ENCODE measurements at regions not wholly inside any gene's neighbourhood (a gene's known extent, or its start where the extent isn't known, plus 50 kb on each side); places are given as distances from the start of the nearest gene placed in this dataset.

- Histone ChIP-seq H3K36me3 (no peaks in the 10 kb centered on the region), H3K4me3 (no peak overlapping the region), H3K4me1 (no peaks in the 10 kb centered on the region), H3K27me3 (no peaks in the 10 kb centered on the region), H3K9me3 (peaks cover 8% of the 10 kb centered on the region), H3K27ac (no peak overlapping the region)
- TF ChIP-seq, protein P1, sequence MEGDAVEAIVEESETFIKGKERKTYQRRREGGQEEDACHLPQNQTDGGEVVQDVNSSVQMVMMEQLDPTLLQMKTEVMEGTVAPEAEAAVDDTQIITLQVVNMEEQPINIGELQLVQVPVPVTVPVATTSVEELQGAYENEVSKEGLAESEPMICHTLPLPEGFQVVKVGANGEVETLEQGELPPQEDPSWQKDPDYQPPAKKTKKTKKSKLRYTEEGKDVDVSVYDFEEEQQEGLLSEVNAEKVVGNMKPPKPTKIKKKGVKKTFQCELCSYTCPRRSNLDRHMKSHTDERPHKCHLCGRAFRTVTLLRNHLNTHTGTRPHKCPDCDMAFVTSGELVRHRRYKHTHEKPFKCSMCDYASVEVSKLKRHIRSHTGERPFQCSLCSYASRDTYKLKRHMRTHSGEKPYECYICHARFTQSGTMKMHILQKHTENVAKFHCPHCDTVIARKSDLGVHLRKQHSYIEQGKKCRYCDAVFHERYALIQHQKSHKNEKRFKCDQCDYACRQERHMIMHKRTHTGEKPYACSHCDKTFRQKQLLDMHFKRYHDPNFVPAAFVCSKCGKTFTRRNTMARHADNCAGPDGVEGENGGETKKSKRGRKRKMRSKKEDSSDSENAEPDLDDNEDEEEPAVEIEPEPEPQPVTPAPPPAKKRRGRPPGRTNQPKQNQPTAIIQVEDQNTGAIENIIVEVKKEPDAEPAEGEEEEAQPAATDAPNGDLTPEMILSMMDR (IDR thresholded peaks at IDR 0.05), result no peak
- TF ChIP-seq POLR2AphosphoS5 (IDR thresholded peaks at IDR 0.05), result no peak
- no peak for TF ChIP-seq POLR2A (IDR thresholded peaks at IDR 0.05)
- TF ChIP-seq EP300 (IDR thresholded peaks at IDR 0.05), result no peak
- no peak for DNase-seq (ENCODE audit: low spot score in 2 of 2)
- WGBS, result 74% methylated on average over 3 of the region's 3 CpGs
Observed at GRCh38 chr2:153360239-153360638, 118.3 kb downstream of the RPRM start.

GRCh38 chr2:153354377-153354776 is 124.2 kb downstream of the RPRM start:
- 17% methylated on average over 1 of the region's 1 CpG for WGBS
- TF ChIP-seq, protein P1 (IDR thresholded peaks at IDR 0.05), result no peak
- TF ChIP-seq POLR2AphosphoS5 (IDR thresholded peaks at IDR 0.05), result no peak
- TF ChIP-seq EP300 (IDR thresholded peaks at IDR 0.05), result no peak
- no peak for TF ChIP-seq POLR2A (IDR thresholded peaks at IDR 0.05)
- H3K27me3 ChIP-seq, result no peaks in the 10 kb centered on the region
- H3K4me3 ChIP-seq, result no peak overlapping the region
- no peaks in the 10 kb centered on the region for H3K9me3 ChIP-seq
- H3K4me1 ChIP-seq, result no peaks in the 10 kb centered on the region
- H3K27ac ChIP-seq, result no peak overlapping the region
- H3K36me3 ChIP-seq, result no peaks in the 10 kb centered on the region
- no peak for DNase-seq (ENCODE audit: low spot score in 2 of 2)

DNA sequence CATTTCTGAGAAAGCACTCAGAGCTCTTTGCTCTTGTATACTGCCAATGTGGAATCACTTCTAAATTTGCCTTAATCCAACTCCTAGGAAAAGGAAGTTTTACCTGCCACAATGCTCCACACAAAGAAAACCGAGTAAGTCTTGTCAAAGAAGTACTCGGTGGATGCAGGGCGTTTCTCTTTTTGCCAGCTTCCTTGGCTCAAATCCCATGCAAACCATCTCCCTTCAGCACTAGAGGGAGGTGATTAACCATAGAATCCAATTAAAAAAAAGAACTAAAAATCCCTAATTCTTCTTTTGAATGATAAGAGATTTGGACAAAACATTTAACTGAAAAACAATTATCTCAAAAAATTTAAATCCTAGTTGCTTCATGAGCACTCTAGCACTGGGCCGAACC is 129.0 kb downstream of the RPRM start:
- Histone ChIP-seq H3K9me3 (no peaks in the 10 kb centered on the region), H3K4me3 (no peak overlapping the region), H3K27me3 (no peaks in the 10 kb centered on the region), H3K4me1 (no peaks in the 10 kb centered on the region), H3K36me3 (no peaks in the 10 kb centered on the region), H3K27ac (no peak overlapping the region)
- no peak for TF ChIP-seq EP300 (IDR thresholded peaks at IDR 0.05)
- TF ChIP-seq POLR2A (IDR thresholded peaks at IDR 0.05), result no peak
- no peak for TF ChIP-seq POLR2AphosphoS5 (IDR thresholded peaks at IDR 0.05)
- TF ChIP-seq, protein P1 (IDR thresholded peaks at IDR 0.05), result no peak
- DNase-seq (ENCODE audit: low spot score in 2 of 2), result no peak
- 55% methylated on average over 4 of the region's 4 CpGs for WGBS

DNA sequence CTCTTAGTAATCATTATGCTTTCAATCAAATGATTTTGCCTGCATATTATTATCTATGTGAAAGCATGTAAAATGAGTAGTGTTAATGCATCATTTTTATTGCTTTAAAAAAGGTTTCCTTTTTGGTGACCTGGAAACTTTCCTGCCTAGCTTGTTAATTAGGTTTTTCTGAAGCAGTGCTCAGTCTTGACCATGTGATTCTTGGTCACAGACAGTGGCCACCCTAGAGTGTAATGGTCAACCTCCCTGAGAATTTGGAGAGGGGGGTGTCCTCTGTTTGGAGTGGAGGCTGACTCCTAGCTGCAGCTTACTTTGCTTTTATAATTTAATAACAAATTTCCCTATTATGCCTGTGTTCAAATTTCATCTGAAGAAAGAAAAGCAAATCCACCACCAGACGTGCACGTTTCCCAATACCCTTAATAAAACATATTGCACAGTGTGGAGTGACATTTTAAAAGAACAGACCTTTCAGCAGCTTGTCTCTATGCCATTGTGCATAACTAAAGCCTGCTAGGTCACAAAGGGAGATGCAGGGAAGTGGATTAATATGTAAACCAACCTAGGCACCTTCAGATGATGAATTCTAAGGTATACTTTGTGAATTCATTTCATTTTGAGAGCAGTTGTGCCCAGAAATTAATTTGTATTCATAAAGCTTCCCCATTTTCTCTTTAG is 130.6 kb downstream of the RPRM start:
- no peak overlapping the region for H3K4me3 ChIP-seq
- no peaks in the 10 kb centered on the region for H3K36me3 ChIP-seq
- WGBS, result 36% methylated on average over 2 of the region's 2 CpGs
- H3K27me3 ChIP-seq, result no peaks in the 10 kb centered on the region
- H3K4me1 ChIP-seq, result no peaks in the 10 kb centered on the region
- no peak overlapping the region for H3K27ac ChIP-seq
- H3K9me3 ChIP-seq, result no peaks in the 10 kb centered on the region
- TF ChIP-seq POLR2A (IDR thresholded peaks at IDR 0.05), result no peak
- TF ChIP-seq EP300 (IDR thresholded peaks at IDR 0.05), result no peak
- TF ChIP-seq, protein P1 (IDR thresholded peaks at IDR 0.05), result no peak
- no peak for TF ChIP-seq POLR2AphosphoS5 (IDR thresholded peaks at IDR 0.05)
- no peak for DNase-seq (ENCODE audit: low spot score in 2 of 2)

DNA sequence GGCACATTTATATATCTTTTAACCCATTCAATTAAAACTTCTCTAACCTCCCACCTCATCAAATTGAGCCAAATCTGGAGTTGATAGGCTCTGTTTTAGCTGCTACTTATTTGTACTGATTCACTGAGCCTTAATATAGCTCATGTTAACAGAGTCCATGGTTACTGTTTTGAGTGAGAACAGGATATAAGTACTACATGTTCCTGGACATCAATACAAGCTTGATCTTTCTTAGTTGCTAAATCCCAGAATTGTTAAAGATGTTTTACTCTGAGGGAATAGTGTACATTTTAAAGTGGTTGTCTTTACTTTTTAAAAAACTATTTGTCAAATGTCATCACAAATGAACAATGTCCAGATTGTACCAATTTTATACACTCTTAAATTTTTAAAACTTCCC is 157.7 kb downstream of the RPRM start:
- TF ChIP-seq, protein P1 (IDR thresholded peaks at IDR 0.05), result no peak
- TF ChIP-seq POLR2AphosphoS5 (IDR thresholded peaks at IDR 0.05) (no peak), EP300 (IDR thresholded peaks at IDR 0.05) (no peak), POLR2A (IDR thresholded peaks at IDR 0.05) (no peak)

More for the DNA sequence above, 157.7 kb downstream of the RPRM start:
- H3K4me1 ChIP-seq, result no peaks in the 10 kb centered on the region
- no peaks in the 10 kb centered on the region for H3K36me3 ChIP-seq
- no peak overlapping the region for H3K4me3 ChIP-seq
- no peak overlapping the region for H3K27ac ChIP-seq
- no peak for DNase-seq (ENCODE audit: low spot score in 2 of 2)
- H3K27me3 ChIP-seq, result no peaks in the 10 kb centered on the region
- H3K9me3 ChIP-seq, result no peaks in the 10 kb centered on the region
